Right cardiac atrium (tissue), 5 donors: ENCODE measurements at regions not wholly inside any gene's neighbourhood (a gene's known extent, or its start where the extent isn't known, plus 50 kb on each side); places are given as distances from the start of the nearest gene placed in this dataset.

Experiments
- ATAC-seq, 2 donors: fragments of 200-7000 bp; cut with Tn5 transposase; one replicate each; pipeline versions ENCODE4 v1.8.0 to v1.9.1; 2020; ENCODE audit warnings: moderate library complexity in 2 of 2, mild to moderate bottlenecking in 1 of 2
- DNase-seq, 3 donors: peaks; one replicate each; pipeline ENCODE4 v3.0.0-alpha.2; 2020
- H3K27ac ChIP-seq: one replicate; pipeline ENCODE4 v1.5.1; 2013; ENCODE audit warnings: mild to moderate bottlenecking, low read length, control low read depth, moderate library complexity
- H3K27me3 ChIP-seq: one replicate; pipeline ENCODE4 v1.6.1; 2013; ENCODE audit not compliant: control insufficient read depth, insufficient read depth
- H3K4me1 ChIP-seq: one replicate; pipeline ENCODE4 v1.6.1; 2013; ENCODE audit warnings: low read length; ENCODE audit not compliant: control insufficient read depth, insufficient read depth
- H3K4me3 ChIP-seq: one replicate; pipeline ENCODE4 v1.5.1; 2013; ENCODE audit warnings: low read length, control low read depth
- H3K9me3 ChIP-seq: one replicate; pipeline ENCODE4 v1.6.1; 2013; ENCODE audit warnings: low read length; ENCODE audit not compliant: control insufficient read depth
- WGBS: extraction: QIAGEN DNeasy Blood & Tissue Kit; methylation state at CpG from one replicate; pipeline ENCODE4 v1.1.7; 2013; 5-methylcytosine and 5-hydroxymethylcytosine counted together
- intact Hi-C, 4 donors: fragments of 100-400 bp; cut with DNase I; formaldehyde crosslinking; loops; one replicate each; pipeline versions ENCODE4 v1.11.0 to v1.14.0; 2022 to 2023
- donor health status: healthy with polysubstance abuse.
- donor health status: DM: no; HTN: yes; CAD: no.
- donor health status: DM: no; HTN: no; CAD: no.
- donor health status: DM: no; HTN: yes; CAD: no; lungs with severe emphysema.
- donor health status: DM: yes; HTN: yes; CAD: no.

GRCh38 chr6:77178821-77179220, 284.5 kb downstream of the HTR1B start:
- intact Hi-C loops = no loop called here
- Histone ChIP-seq H3K9me3 (no peaks in the 10 kb centered on the region), H3K27ac (no peak overlapping the region), H3K4me3 (no peak overlapping the region), H3K4me1 (no peaks in the 10 kb centered on the region), H3K27me3 (no peaks in the 10 kb centered on the region)
- DNase-seq (no peak), ATAC-seq (no peak)
- WGBS = 46% methylated on average over 2 of the region's 2 CpGs

GRCh38 chr6:77177470-77177869, 285.8 kb downstream of the HTR1B start:
- H3K4me1 ChIP-seq = no peaks in the 10 kb centered on the region
- no peaks in the 10 kb centered on the region for H3K9me3 ChIP-seq
- H3K27me3 ChIP-seq = no peaks in the 10 kb centered on the region
- DNase-seq (no peak), ATAC-seq (no peak)
- no peak overlapping the region for H3K27ac ChIP-seq
- H3K4me3 ChIP-seq = no peak overlapping the region
- intact Hi-C loops = no loop called here

- intact Hi-C loops = no loop called here
Measured at GRCh38 chr6:77173472-77174074, 289.7 kb downstream of the HTR1B start.

GRCh38 chr6:77172578-77172977, 290.7 kb downstream of the HTR1B start:
- DNase-seq (peak in 1 of 3 donors; percentile 8), ATAC-seq (no peak)
- no peak overlapping the region for H3K4me3 ChIP-seq

More at GRCh38 chr6:77173472-77174074, 289.7 kb downstream of the HTR1B start:
- no peaks in the 10 kb centered on the region for H3K9me3 ChIP-seq
- ATAC-seq (no peak), DNase-seq (peak in 1 of 3 donors; percentile 17)
- no peaks in the 10 kb centered on the region for H3K4me1 ChIP-seq
- H3K4me3 ChIP-seq = no peak overlapping the region
- WGBS = 78% methylated on average over 7 of the region's 7 CpGs
- H3K27ac ChIP-seq = no peak overlapping the region
- H3K27me3 ChIP-seq = no peaks in the 10 kb centered on the region

GRCh38 chr6:77159730-77160129, 303.6 kb downstream of the HTR1B start:
- intact Hi-C loops = no loop called here
- H3K9me3 ChIP-seq = no peaks in the 10 kb centered on the region
- no peak overlapping the region for H3K27ac ChIP-seq
- H3K27me3 ChIP-seq = no peaks in the 10 kb centered on the region
- no peak for ATAC-seq
- H3K4me1 ChIP-seq = no peaks in the 10 kb centered on the region
- H3K4me3 ChIP-seq = no peak overlapping the region
- no peak for DNase-seq

More at GRCh38 chr6:77172578-77172977, 290.7 kb downstream of the HTR1B start:
- no peaks in the 10 kb centered on the region for H3K27me3 ChIP-seq
- no peak overlapping the region for H3K27ac ChIP-seq
- intact Hi-C loops = no loop called here
- no peaks in the 10 kb centered on the region for H3K9me3 ChIP-seq
- WGBS = 87% methylated on average over 6 of the region's 6 CpGs
- no peaks in the 10 kb centered on the region for H3K4me1 ChIP-seq

GRCh38 chr6:77151241-77151640, 312.1 kb downstream of the HTR1B start:
- Histone ChIP-seq H3K4me3 (no peak overlapping the region), H3K27ac (no peak overlapping the region), H3K27me3 (no peaks in the 10 kb centered on the region), H3K9me3 (no peaks in the 10 kb centered on the region), H3K4me1 (no peaks in the 10 kb centered on the region)
- 69% methylated on average over 4 of the region's 4 CpGs for WGBS
- ATAC-seq = no peak
- DNase-seq = no peak
- intact Hi-C loops = no loop called here

- Histone ChIP-seq H3K27me3 (no peaks in the 10 kb centered on the region), H3K27ac (no peak overlapping the region), H3K9me3 (no peaks in the 10 kb centered on the region), H3K4me3 (no peak overlapping the region), H3K4me1 (no peaks in the 10 kb centered on the region)
- ATAC-seq (no peak), DNase-seq (no peak)
- intact Hi-C loops = no loop called here
Measured at GRCh38 chr6:77150736-77151135, 312.6 kb downstream of the HTR1B start.

GRCh38 chr6:77145244-77145643, 318.0 kb downstream of the HTR1B start:
- Histone ChIP-seq H3K4me3 (no peak overlapping the region), H3K27ac (no peak overlapping the region), H3K27me3 (no peaks in the 10 kb centered on the region), H3K9me3 (no peaks in the 10 kb centered on the region), H3K4me1 (no peaks in the 10 kb centered on the region)
- DNase-seq (no peak), ATAC-seq (no peak)
- WGBS = 45% methylated on average over 1 of the region's 1 CpG
- intact Hi-C loops = no loop called here

GRCh38 chr6:77143659-77144447, 319.4 kb downstream of the HTR1B start:
- ATAC-seq (no peak), DNase-seq (no peak)
- WGBS = 80% methylated on average over 5 of the region's 5 CpGs
- intact Hi-C loops = no loop called here
- Histone ChIP-seq H3K27me3 (no peaks in the 10 kb centered on the region), H3K4me3 (no peak overlapping the region), H3K27ac (no peak overlapping the region), H3K4me1 (no peaks in the 10 kb centered on the region), H3K9me3 (no peaks in the 10 kb centered on the region)

GRCh38 chr6:77136086-77136485, 327.2 kb downstream of the HTR1B start:
- Histone ChIP-seq H3K27ac (no peak overlapping the region), H3K27me3 (no peaks in the 10 kb centered on the region), H3K4me3 (no peak overlapping the region), H3K9me3 (no peaks in the 10 kb centered on the region), H3K4me1 (no peaks in the 10 kb centered on the region)
- DNase-seq (no peak), ATAC-seq (no peak)
- intact Hi-C loops = no loop called here

- Histone ChIP-seq H3K4me3 (no peak overlapping the region), H3K27ac (no peak overlapping the region), H3K4me1 (no peaks in the 10 kb centered on the region), H3K27me3 (no peaks in the 10 kb centered on the region), H3K9me3 (no peaks in the 10 kb centered on the region)
- intact Hi-C loops = no loop called here
- no peak for ATAC-seq
- 81% methylated on average over 5 of the region's 5 CpGs for WGBS
- no peak for DNase-seq
Measured at GRCh38 chr6:77133031-77133430, 330.3 kb downstream of the HTR1B start.
